ENCODE measurements at regions not wholly inside any gene's neighbourhood (a gene's known extent, or its start where the extent isn't known, plus 50 kb on each side); places are given as distances from the start of the nearest gene placed in this dataset.

GRCh38 chr5:164881442-164881841 lies 1376.0 kb downstream of the MAT2B start:
- DNase-seq = no peak

DNA sequence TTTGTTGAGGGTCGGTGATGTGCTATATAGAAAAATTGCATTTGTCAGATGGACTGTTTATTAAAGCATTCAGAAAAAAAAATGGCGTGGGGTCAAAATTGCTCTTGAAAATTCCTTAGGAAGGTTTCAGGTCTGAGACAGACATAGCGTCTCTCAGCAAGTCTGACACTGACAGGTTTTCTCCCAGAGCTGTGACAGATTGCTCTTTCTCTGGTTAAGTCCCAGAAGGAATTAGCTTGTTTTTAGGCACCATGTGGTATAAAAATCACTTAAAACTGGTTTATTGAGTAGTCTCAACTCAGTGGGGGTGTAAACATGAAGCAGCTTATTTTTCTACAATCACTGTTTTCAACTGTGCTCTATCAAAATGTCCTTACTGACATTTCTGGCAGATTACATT lies 1379.8 kb downstream of the MAT2B start:
- no peak for DNase-seq

DNA sequence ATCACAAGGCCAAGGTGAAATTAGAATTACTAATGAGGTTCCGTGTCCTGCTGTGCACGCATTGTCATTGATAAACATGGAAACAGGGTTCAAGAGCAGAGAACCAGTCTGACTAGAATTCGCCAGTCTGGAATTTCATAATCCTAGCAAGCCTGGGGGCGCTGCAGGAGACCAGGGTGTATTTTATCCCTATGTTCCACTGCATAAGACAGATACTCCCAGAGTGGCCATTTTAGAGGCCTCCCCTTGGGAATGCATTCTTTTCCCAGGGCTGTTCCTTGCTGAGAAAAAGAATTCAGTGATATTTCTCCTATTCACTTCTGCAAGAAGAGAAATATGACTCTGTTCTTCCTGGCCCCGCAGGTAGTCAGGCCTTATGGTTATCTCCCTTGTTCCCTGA lies 1387.7 kb downstream of the MAT2B start:
- no peak for DNase-seq

GRCh38 chr5:164898705-164899104 lies 1393.3 kb downstream of the MAT2B start:
- no peak for DNase-seq

- no peak for DNase-seq
These were observed 1404.3 kb downstream of the MAT2B start for GRCh38 chr5:164909673-164910072.

DNA sequence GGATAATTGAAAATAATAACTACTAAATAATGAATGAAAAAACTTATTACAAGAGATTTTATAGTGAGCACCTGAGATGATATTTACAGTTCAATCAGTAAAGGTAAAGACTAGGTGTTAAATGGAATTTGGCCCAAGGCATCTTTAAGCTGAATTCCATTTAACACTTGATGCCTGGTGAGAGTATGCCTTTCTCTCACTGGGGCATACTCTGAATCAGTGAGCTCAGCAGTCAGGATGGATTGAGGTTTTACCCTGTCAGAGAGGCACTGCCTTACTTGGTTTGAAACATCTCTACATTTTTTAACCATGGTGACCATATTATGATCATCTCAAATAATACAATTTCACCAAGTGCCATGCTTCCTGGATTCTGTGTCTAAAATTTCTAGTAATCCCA lies 1416.3 kb downstream of the MAT2B start:
- no peak for DNase-seq

DNA sequence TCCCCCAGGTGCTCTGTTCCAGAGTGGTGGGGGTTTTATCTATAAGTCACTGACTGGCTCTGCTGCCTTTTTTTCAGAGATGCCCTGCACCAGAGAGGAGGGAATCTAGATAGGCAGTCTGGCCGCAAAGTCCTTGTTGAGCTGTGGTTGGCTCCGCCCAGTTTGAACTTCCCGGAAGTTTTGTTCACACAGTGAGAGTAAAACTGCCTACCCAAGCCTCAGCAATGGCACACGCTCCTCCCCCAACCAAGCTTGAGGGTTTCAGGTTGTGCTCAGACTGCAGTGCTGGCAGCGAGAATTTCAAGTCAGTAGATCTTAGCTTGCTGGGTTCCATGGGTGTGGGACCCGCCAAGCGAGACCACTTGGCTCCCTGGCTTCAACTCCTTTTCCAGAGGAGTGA lies 1428.6 kb downstream of the MAT2B start:
- no peak for DNase-seq

GRCh38 chr5:164934561-164934960 lies 1429.1 kb downstream of the MAT2B start:
- no peak for DNase-seq

GRCh38 chr5:164941132-164941531 lies 1435.7 kb downstream of the MAT2B start:
- DNase-seq = no peak

GRCh38 chr5:164950927-164951326 lies 1445.5 kb downstream of the MAT2B start:
- no peak for DNase-seq

DNA sequence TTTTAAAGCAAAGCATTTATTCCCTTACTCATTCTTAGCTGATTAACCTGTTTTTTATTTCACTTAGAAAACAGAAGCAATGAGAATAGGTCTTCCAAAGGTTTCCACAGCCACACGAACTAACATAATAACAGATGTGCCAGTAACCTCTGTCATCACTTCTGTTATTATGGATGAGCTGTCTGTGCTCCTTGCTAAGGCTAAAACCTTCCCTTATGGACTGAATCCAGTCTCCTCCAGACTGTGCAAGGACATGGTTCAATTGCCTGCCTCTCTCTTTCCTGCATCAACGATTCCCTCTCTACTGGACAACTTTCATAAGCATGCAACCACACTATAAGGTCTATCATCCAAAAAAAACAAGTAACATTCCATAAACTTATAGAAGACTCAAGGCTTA lies 1446.2 kb downstream of the MAT2B start:
- DNase-seq = no peak

DNA sequence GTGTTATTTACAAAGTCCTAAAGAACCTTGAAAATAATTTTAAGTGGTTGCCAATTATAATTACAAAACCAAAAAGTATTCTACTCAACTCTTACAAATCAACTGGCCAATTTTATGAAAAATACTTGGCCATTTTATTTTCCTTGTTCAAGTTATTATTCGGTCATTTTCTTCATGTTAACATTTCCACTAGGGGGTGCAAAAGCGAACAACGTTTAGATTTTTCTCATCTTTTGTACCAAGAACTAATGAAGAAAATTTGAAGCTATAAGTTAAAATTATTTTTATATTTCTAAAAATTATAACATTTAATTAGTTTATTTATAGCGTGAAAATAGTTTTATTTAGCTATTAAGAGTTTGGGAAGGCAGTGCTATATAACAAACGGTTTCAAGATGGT lies 1453.3 kb downstream of the MAT2B start:
- DNase-seq = no peak

DNA sequence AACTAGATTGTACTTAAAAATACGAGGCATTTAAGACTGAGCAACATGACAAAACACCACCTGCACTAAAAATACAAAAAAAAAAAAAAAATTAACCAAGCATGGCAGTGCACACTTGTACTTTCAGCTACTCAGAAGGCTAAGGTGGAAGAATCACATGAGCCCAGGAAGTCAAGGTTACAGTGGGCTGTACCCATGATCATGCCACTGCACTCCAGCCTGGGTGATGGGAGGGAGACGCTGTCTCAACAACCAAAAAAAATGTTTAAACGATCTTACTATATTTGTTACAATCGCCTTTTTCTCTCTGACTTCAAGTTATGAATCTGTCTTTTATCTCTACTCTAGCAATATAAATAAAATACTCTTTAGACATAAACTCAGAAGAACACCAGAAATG lies 1454.3 kb downstream of the MAT2B start:
- no peak for DNase-seq

DNA sequence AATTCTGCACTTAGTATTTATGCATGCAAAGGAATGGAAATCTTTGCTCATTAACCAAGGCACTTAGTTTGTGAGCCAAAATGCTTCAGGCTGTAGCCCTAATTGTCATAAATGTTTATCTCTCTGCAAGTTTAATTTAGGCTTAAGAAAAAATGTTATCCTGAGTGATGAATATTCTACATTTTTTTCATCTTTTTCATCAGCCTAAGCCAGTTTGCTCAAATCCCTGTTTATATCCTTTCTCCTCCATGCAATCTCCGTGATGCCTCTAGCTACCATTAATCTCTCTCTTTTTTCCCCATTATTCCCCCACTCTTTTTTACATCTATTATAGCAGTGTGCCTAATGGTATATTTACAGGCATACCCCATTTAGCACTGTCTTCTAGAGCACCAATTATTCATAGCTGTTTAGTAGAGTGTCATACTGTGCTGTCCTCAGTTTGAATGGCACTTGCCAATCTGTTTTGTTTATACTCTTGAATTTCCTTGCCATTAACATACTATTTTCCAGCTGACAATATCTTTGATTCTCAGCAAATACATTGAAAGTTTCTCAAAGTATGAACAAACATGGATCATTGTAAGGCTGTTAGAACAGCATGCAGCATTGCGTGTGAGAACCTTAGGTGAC lies 1457.0 kb downstream of the MAT2B start:
- no peak for DNase-seq

DNA sequence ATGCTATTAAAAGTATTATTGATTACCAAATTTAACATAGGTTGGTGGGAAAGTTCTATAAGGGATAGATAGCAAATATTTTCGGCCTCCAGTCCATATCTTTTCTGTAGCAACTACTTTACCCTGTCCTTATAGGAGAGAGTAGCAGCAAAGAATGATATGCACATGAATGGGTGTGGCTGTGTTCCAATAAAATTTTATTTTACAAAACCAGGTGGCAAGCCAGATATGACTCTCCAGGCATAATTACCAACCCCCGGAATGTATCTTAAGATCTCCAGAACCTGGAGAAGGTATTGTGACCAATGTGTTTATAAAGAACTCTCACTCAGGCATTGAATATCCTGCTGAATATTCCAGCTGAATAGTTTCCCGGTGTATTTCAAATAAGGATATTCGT lies 1461.2 kb downstream of the MAT2B start:
- no peak for DNase-seq

- no peak for DNase-seq
These were observed 1461.9 kb downstream of the MAT2B start for GRCh38 chr5:164967354-164967753.

DNA sequence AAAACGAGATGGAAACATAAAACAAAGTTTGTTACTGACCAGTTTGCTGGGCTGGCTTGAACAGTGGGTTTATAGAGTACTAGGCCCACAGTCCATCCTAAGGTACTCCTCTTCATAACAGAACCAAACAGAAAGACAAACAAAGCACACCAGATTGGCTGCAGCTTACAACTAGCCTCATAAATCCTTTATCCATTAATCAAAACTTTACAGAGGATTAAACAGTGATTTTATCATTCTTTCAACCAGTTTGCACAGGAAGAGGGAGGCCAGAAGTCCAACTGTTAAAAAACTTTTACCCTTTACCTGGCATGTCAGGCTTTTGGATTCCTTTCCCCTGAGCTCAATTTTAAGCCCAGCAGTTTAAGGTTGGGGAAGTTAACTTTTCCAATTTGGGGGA lies 1467.6 kb downstream of the MAT2B start:
- DNase-seq = no peak

- no peak for DNase-seq
These were observed 1470.6 kb downstream of the MAT2B start for GRCh38 chr5:164975986-164976385.

DNA sequence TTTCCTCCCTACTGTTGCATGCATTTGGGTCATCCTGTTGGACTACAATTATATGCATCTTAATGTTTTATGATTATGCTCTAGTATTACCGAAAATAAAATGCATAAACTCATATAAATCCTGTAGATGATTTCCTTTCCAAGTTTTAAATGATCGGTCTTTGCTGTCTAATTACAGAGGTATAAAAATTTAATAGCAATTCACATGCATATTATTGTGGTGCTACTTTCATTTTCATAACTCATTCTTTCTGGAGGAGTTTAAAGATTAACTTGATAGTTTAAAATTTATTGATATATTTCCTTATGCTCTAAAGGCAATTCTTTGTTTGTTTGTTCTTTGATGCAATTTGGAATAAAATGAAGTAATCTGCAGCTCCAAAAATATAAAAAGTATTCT lies 1475.1 kb downstream of the MAT2B start:
- no peak for DNase-seq

DNA sequence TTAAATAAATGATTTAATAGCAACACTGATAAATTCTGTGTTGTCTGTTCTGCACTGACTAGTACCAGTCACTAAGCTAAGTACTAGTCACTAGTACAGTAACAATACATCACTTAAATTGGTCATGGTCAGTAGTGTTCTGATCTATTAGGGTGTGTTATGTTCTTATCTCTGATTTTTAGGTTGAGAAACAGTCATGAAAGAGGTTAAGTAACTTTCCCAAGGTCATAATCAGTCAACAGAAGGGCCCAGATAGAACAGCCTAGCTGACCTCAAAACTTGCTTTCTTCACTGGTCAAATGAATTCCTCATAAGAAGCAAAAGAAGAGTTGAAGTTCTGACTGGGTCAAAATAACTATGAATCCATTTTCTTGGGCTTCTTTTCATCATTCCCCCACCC lies 1492.7 kb downstream of the MAT2B start:
- no peak for DNase-seq

- no peak for DNase-seq
These were observed 1493.2 kb downstream of the MAT2B start for GRCh38 chr5:164998590-164998989.

GRCh38 chr5:165000479-165001190 lies 1495.2 kb downstream of the MAT2B start:
- no peak for DNase-seq

DNA sequence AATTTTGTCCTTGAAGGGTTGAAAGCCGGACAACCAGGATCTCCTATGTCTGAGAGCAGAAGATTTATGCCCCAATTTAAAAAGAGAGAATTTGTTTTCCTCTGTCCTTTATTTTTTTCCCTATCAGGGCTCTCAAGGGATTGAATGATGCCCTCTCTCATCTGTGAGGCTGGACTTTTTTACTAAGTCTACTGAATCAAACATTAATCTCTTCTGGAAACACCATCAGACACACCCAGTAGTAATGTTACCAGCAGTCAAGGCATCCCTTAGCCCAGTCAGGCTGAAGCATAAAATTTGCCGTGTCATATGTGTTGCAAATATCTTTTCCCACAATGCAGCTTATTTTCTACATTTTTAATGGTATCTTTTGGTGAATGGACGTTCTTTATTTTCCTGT lies 1497.9 kb downstream of the MAT2B start:
- DNase-seq = no peak

DNA sequence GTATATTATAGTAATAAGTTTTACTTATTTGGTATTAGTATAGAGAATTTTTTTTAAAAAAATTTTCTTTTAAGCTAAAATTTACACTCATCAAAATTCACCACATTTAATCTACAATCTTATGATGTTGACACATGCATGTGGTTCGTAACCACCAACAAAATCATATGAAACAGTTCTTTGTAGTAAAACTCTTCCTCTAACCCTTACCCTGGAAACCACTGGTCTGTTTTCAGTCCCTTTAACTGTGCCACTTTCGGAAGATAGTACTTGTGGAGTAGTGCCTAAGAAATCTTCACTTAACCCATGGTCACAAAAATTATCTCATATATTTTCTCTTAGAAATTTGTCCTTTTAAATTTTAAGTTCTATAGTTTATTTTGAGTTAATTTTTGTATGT lies 1498.8 kb downstream of the MAT2B start:
- DNase-seq = no peak

DNA sequence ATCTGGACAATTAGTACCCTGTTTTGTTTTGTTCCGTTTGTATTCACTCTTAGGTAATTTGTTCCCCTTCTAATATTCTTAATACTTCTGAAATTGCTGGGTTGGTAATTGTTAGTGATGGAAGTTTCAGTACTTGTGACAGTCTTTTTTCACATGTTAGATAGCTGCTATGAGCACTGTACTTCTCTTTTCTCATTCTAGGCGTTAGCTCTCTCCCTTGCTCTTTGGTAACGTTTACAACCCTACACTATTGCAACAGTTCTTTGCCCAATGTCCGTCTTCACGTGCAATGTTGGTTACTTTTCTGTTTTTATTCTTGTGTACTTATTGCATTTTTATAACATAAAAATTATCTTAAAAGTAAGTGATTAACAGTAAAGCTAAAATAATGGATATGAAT lies 1509.0 kb downstream of the MAT2B start:
- DNase-seq = no peak
